Gastroesophageal sphincter (tissue), 3 donors: ENCODE measurements at regions not wholly inside any gene's neighbourhood (a gene's known extent, or its start where the extent isn't known, plus 50 kb on each side); places are given as distances from the start of the nearest gene placed in this dataset.

ENCODE experiments used
- EP300 ChIP-seq: sonication (generic); formaldehyde crosslinking; IDR thresholded peaks from one replicate; pipeline ENCODE4 v1.6.1; 2017; ENCODE audit warnings: antibody characterized with exemption, mild to moderate bottlenecking
- POLR2A ChIP-seq, 2 donors: fragments of 450-650 bp; IDR thresholded peaks; one replicate each; pipeline ENCODE4 v1.6.1; 2017; ENCODE audit warnings: antibody characterized with exemption in 2 of 2, mild to moderate bottlenecking in 2 of 2, moderate library complexity in 1 of 2
- POLR2AphosphoS5 ChIP-seq: sonication (generic); formaldehyde crosslinking; IDR thresholded peaks from one replicate; pipeline ENCODE4 v1.6.1; 2017; ENCODE audit warnings: antibody characterized with exemption
- TF ChIP-seq, protein P1 (sequence below), 4 experiments: fragments of 200-600 bp in 2 of 4; fragments of 450-650 bp in 2 of 4; sonication (generic) in 1 of 4; IDR thresholded peaks; one replicate each; pipeline ENCODE4 v1.5.1; 2017 to 2019; ENCODE audit warnings: antibody characterized with exemption in 4 of 4, mild to moderate bottlenecking in 2 of 4, moderate library complexity in 2 of 4

DNA sequence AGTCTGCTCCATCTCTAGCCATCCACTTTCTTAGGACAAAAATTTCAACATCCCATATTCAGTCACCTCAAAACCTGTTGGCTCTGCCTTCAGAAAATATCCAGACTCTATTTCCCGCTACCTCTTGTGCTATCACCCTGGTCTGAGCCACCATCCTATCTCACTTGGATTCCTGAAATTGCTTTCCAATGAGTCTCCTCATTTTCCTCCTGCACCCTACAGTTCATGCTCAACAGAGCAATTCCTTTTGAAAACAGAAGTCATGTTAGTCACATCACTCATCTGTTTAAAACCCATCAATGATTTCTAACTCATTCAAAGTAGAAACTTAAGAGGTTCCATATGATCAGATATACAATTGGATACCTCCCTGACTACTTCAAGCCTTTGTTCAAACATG is 229.9 kb downstream of the ADGRG6 start:
- TF ChIP-seq, protein P1, sequence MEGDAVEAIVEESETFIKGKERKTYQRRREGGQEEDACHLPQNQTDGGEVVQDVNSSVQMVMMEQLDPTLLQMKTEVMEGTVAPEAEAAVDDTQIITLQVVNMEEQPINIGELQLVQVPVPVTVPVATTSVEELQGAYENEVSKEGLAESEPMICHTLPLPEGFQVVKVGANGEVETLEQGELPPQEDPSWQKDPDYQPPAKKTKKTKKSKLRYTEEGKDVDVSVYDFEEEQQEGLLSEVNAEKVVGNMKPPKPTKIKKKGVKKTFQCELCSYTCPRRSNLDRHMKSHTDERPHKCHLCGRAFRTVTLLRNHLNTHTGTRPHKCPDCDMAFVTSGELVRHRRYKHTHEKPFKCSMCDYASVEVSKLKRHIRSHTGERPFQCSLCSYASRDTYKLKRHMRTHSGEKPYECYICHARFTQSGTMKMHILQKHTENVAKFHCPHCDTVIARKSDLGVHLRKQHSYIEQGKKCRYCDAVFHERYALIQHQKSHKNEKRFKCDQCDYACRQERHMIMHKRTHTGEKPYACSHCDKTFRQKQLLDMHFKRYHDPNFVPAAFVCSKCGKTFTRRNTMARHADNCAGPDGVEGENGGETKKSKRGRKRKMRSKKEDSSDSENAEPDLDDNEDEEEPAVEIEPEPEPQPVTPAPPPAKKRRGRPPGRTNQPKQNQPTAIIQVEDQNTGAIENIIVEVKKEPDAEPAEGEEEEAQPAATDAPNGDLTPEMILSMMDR (IDR thresholded peaks at IDR 0.05): no peak
- TF ChIP-seq POLR2A (IDR thresholded peaks at IDR 0.05) (no peak), EP300 (no peak), POLR2AphosphoS5 (no peak)
